GM21529 (cell line): ENCODE measurements at regions not wholly inside any gene's neighbourhood (a gene's known extent, or its start where the extent isn't known, plus 50 kb on each side); places are given as distances from the start of the nearest gene placed in this dataset.
"Not testable (repeated sequence)": the region's sequence is repeated elsewhere in the genome, so short reads cannot be mapped to it uniquely, and the experiment has no call there.

Source experiments
- ATAC-seq: cut with Tn5 transposase; IDR thresholded peaks from one replicate; pipeline ENCODE4 v1.9.1; 2021; ENCODE audit not compliant: unreplicated experiment

GRCh38 chr4:131098976-131099375, 2003.0 kb downstream of the C4orf33 start:
- no peak for ATAC-seq

DNA sequence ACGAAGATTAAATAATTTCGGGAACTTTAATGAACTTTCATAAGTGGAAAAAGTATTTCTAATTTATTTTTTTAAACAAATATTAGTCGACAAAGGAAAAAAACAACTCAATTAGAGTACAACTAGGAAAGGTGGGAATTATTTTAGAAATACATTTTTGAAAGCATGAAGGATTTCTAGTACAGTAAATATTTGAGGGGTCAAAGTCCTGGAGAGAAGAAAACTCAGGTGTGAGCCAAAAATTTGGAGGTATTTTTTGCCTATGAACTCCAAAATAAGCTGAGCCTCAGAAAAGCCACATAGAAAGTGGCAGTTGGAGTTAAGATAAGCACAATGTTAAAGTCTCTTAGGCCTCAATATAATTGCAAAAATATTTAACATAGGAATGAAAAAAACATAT, 2017.3 kb downstream of the C4orf33 start:
- no peak for ATAC-seq

DNA sequence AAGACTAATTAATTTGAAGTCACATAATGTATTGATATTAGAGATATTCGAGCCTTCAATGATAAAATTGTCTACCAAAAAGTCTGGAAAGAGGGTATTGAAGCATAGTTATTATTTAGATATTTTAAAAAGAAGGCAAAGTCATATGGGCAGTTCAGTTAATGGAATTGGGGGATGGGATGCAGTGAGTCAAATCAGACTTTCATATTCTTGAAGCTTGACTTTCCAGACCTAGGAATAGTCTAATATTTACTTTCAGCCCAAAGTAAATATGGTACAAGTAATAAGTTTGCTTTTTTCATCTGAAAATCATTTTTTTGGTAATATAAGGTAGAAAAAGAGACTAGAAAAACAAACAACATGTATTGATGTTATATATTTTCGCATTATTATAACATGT, 2017.8 kb downstream of the C4orf33 start:
- ATAC-seq, result no peak

- no peak for ATAC-seq
Observed at GRCh38 chr4:131119661-131120060, 2023.7 kb downstream of the C4orf33 start.

GRCh38 chr4:131137196-131137595, 2011.9 kb upstream of the PCDH10 start:
- ATAC-seq, result no peak

DNA sequence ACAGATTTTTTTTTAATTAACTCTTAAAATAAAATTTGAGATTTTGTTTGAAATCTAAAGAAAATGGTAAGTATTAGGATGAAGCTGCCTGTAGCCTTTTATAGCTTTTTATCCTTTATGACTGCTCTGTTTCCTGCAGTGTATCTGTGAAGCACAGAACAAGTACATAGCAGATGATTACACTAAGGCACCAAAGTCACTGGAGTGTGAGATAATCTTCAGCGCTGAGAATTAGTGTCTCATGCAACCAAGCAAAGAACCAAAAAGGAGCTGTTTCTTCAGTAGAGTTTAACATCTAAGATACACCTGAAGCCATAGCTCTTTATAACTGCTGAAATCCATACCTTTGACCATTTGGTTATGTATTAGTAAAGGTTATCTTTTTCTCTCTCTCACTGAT, 1989.8 kb upstream of the PCDH10 start:
- no peak for ATAC-seq

DNA sequence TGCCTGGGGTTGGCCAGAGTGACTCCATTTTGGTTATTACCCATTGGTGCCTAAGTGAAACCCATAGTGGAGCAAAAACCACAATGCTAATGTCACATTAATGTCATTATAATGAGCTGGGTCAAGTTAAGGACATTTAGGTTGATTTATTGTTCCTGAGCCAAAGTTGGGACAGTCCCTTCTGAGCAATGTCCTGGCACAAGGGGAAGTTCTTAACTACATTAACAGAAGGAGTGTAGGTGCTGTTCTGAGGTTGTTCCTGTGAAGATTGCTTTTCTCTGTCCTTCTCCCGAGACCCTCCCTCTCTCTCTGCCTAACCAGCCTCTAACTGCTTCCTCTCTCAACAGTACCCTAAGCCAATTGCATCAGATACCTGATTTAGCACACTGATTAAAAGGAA, 1956.8 kb upstream of the PCDH10 start:
- ATAC-seq, result no peak

- no peak for ATAC-seq
Observed at GRCh38 chr4:131207589-131207988, 1941.5 kb upstream of the PCDH10 start.

GRCh38 chr4:131248314-131248713, 1900.8 kb upstream of the PCDH10 start:
- no peak for ATAC-seq

DNA sequence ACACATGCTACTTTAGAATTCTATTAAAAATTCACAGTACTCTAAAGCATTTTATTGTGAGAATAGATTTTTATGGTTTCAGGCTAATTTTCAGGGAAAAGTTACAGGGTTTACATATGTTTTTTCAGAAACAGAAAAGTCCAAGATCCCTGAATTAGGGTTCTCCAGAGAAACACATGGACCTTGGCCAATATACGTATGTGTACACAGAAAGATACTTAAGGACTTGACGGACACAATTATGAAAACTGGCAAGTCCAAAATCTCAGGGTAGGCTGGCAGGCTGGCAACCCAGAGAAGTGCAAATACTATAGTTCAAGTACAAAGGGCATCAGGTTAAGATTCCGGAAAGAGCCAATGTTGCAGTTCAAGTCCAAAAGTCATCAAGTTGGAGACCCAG, 1897.8 kb upstream of the PCDH10 start:
- no peak for ATAC-seq

GRCh38 chr4:131257241-131257640, 1891.9 kb upstream of the PCDH10 start:
- no peak for ATAC-seq

GRCh38 chr4:131258361-131258760, 1890.7 kb upstream of the PCDH10 start:
- no peak for ATAC-seq

DNA sequence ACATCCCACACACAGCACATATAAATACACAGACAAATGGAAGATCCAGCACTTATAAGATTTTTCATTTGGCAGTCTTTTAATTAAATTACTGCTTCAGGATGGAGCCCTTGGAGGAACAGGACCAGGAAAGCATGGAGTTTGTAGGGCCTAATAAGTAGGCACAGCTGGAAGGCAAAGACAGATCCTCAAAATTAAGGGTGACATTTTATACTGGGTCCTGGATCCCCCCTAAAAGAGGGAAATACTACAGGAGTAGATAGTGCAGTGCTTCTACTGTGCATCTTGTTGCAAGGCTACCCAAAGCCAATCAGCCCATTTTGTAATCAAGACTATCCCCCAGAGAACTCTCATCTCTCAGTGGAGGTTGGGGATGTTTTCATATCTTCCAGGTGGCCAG, 1860.7 kb upstream of the PCDH10 start:
- ATAC-seq, result no peak

GRCh38 chr4:131296192-131296591, 1852.9 kb upstream of the PCDH10 start:
- no peak for ATAC-seq

- no peak for ATAC-seq
Observed at GRCh38 chr4:131302108-131302507, 1847.0 kb upstream of the PCDH10 start.

GRCh38 chr4:131304686-131305085, 1844.4 kb upstream of the PCDH10 start:
- no peak for ATAC-seq

- no peak for ATAC-seq
Observed at GRCh38 chr4:131309628-131310027, 1839.5 kb upstream of the PCDH10 start.

DNA sequence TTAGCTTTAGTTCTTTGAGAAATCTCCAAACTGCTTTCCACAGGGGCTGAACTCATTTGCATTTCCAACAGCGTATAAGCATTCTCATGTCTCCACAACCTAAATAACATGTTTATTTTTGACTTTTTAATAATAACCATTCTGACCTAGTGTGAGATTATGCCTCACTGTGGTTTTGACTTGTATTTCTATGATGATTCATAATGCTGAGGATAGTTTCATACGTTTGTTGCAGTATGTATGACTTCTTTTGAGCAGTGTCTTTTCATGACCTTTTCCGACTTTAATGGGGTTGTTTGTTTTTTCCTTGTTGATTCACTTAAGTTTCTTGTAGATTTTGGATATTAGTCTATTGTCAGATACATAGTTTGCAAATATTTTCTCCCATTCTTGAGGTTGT, 1833.0 kb upstream of the PCDH10 start:
- no peak for ATAC-seq

DNA sequence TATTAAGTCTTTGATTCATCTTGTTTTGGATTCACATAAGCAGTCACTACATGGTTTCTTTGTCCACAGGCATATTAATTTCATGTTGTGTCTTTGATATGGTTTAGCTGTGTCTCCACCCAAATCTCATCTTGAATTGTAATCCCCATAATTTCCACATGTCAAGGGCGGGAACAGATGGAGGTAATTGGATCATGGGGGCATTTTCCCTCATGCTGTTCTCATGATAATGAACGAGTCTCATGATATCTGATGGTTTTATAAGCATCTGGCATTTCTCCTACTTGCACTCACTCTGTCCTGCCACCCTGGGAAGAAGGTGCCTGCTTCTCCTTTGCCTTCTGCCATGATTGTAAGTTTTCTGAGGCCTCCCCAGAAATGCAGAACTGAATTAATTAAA, 1811.2 kb upstream of the PCDH10 start:
- no peak for ATAC-seq

- ATAC-seq, result no peak
Observed at GRCh38 chr4:131339137-131339536, 1810.0 kb upstream of the PCDH10 start.

DNA sequence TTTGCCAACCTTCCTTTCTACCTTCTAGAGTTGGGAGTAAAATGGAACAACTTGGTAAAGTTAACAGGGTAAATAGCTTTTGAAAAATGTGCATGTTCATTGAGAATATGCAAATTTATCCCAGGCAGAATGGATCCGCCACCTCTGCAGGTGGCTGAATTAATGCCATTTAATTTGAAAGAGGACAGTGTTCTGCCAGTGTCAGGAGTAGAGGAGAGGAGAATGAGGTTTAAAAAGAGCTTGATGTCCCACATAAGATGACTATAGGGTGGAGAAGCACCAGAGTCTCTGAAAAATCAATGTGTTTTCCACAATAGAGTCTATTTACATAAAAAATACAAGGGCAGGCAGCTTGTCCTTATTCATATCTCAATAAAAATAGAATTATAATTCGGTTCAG, 1804.3 kb upstream of the PCDH10 start:
- no peak for ATAC-seq

- no peak for ATAC-seq
Observed at GRCh38 chr4:131347816-131348215, 1801.3 kb upstream of the PCDH10 start.

DNA sequence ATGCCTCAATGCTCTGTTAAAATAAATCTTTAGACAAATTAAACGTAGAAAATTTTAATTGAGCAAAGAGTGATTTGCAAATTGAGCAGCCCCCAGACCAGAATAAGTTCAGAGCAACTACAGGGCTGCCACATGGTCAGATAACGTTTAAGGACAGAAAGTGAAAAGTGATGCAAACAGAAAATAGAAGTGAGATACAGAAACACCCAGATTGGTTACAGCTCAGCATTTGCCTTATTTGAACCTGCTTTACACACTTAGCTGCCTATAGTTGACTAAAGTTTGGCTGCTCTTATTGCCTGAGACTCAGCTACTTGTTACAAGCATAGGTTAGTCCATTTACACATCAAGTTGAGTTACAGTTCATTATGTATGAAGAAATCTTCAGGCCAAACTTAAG, 1800.8 kb upstream of the PCDH10 start:
- no peak for ATAC-seq

- ATAC-seq, result not testable (repeated sequence)
Observed at GRCh38 chr4:131352371-131352770, 1796.7 kb upstream of the PCDH10 start.
